A673 (cell line): ENCODE measurements at regions not wholly inside any gene's neighbourhood (a gene's known extent, or its start where the extent isn't known, plus 50 kb on each side); places are given as distances from the start of the nearest gene placed in this dataset.

Experiments
- EZH2 ChIP-seq: fragments of 200-600 bp; sonication (generic); IDR thresholded peaks from 2 replicates; pipeline ENCODE4 v1.6.1; 2017; ENCODE audit warnings: borderline replicate concordance, low read depth, mild to moderate bottlenecking, mixed read lengths, antibody characterized with exemption, low read length; ENCODE audit not compliant: poor library complexity, severe bottlenecking
- TF ChIP-seq, protein P1 (sequence below): fragments of 300-800, 200-600 bp; sonication (generic); conservative IDR thresholded peaks from 2 replicates; pipeline ENCODE4 v1.5.1; 2017; ENCODE audit warnings: low read depth, mild to moderate bottlenecking, antibody characterized with exemption, low read length, moderate library complexity, mixed read lengths

DNA sequence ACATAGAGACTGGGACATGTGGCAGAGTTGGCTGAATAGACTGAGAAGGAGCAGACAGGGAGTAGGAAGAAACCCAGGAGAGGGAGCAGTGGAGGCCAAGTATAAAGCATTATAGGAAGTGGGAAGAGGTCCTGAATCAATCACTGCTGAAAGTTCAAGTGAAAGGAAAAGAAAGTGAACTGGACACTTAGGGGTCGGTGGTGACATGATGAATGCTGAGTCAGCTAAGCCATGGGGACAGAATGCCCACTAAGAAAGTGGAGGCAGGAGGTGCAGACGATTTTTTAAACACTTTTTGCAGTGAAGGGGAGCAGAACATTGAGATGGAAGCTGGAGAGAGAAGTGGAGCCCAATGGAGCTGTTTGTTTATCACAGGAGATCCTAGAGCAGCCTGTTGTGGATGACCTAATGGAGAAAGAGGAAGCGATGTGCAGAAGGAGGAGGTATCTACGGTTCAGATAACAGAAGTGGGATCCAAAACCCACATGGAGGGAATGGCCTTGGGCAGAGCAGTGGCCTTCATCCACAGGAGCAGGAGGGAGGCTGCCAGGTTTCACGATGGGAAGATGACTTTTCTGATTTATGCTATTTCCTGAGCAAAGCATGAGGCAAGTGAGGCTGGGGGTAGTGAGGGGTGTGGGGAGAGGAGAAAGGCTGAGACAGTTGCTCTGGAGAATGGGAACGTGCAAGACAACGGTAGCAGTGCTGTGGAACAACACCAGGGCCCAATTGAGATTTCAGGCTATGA lies 208.2 kb downstream of the RPLP1 start:
- no peak for TF ChIP-seq EZH2
- TF ChIP-seq, protein P1, sequence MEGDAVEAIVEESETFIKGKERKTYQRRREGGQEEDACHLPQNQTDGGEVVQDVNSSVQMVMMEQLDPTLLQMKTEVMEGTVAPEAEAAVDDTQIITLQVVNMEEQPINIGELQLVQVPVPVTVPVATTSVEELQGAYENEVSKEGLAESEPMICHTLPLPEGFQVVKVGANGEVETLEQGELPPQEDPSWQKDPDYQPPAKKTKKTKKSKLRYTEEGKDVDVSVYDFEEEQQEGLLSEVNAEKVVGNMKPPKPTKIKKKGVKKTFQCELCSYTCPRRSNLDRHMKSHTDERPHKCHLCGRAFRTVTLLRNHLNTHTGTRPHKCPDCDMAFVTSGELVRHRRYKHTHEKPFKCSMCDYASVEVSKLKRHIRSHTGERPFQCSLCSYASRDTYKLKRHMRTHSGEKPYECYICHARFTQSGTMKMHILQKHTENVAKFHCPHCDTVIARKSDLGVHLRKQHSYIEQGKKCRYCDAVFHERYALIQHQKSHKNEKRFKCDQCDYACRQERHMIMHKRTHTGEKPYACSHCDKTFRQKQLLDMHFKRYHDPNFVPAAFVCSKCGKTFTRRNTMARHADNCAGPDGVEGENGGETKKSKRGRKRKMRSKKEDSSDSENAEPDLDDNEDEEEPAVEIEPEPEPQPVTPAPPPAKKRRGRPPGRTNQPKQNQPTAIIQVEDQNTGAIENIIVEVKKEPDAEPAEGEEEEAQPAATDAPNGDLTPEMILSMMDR: no peak
